DOHH2 (cell line): ENCODE measurements at regions not wholly inside any gene's neighbourhood (a gene's known extent, or its start where the extent isn't known, plus 50 kb on each side); places are given as distances from the start of the nearest gene placed in this dataset.

ENCODE experiments used
- H3F3A ChIP-seq: fragments of 200-600 bp; sonication (generic), shearing (Covaris generic); 2 replicates; pipeline ENCODE4 v1.6.0; 2016; ENCODE audit warnings: antibody characterized with exemption, mild to moderate bottlenecking; ENCODE audit not compliant: control insufficient read depth, insufficient read depth
- H3K27ac ChIP-seq: fragments of 200-600 bp; sonication (generic); 2 replicates; pipeline ENCODE4 v1.5.1; 2014; ENCODE audit warnings: low read depth, mild to moderate bottlenecking, low read length, moderate library complexity
- H3K27me3 ChIP-seq: fragments of 200-600 bp; sonication (generic); 2 replicates; pipeline ENCODE4 v1.6.1; 2014; ENCODE audit warnings: mild to moderate bottlenecking, low read length, mixed read lengths; ENCODE audit not compliant: control insufficient read depth
- H3K36me3 ChIP-seq: fragments of 200-600 bp; sonication (generic); 2 replicates; pipeline ENCODE4 v1.6.1; 2014; ENCODE audit warnings: mild to moderate bottlenecking, low read length, moderate library complexity, mixed read lengths; ENCODE audit not compliant: control insufficient read depth
- H3K4me1 ChIP-seq: fragments of 200-600 bp; sonication (generic); 2 replicates; pipeline ENCODE4 v1.6.1; 2014; ENCODE audit warnings: mild to moderate bottlenecking, low read length, mixed read lengths; ENCODE audit not compliant: control insufficient read depth
- H3K4me2 ChIP-seq: fragments of 200-600 bp; sonication (generic); 2 replicates; pipeline ENCODE4 v1.6.0; 2014; ENCODE audit warnings: mild to moderate bottlenecking, low read length, moderate library complexity
- H3K4me3 ChIP-seq: fragments of 200-600 bp; sonication (generic); 2 replicates; pipeline ENCODE4 v1.5.1; 2014; ENCODE audit warnings: mild to moderate bottlenecking, low read length, mixed read lengths
- H3K79me2 ChIP-seq: fragments of 200-600 bp; sonication (generic); 2 replicates; pipeline ENCODE4 v1.6.1; 2014; ENCODE audit warnings: mild to moderate bottlenecking, low read length, mixed read lengths; ENCODE audit not compliant: control insufficient read depth
- H3K9me2 ChIP-seq: fragments of 200-600 bp; sonication (generic); replicated peaks from 2 replicates; pipeline ENCODE4 v1.6.1; 2014; ENCODE audit warnings: mild to moderate bottlenecking, low read length, mixed read lengths; ENCODE audit not compliant: control insufficient read depth
- H3K9me3 ChIP-seq: fragments of 200-600 bp; sonication (generic); 2 replicates; pipeline ENCODE4 v1.6.1; 2014; ENCODE audit warnings: antibody characterized with exemption, low read length, mixed read lengths; ENCODE audit not compliant: control insufficient read depth, insufficient read depth
- H4K20me1 ChIP-seq: fragments of 200-600 bp; sonication (generic); 2 replicates; pipeline ENCODE4 v1.6.0; 2014; ENCODE audit warnings: low read depth, mild to moderate bottlenecking, antibody characterized with exemption, low read length, moderate library complexity; ENCODE audit not compliant: control insufficient read depth, insufficient read depth
- EZH2phosphoT487 ChIP-seq: fragments of 200-600 bp; sonication (generic); IDR thresholded peaks from 2 replicates; pipeline ENCODE4 v1.6.1; 2017; ENCODE audit warnings: borderline replicate concordance, mild to moderate bottlenecking, antibody characterized with exemption, low read length, moderate library complexity, mixed read lengths
- TF ChIP-seq, protein P1 (sequence below): fragments of 200-600 bp; sonication (generic); IDR thresholded peaks from one replicate; pipeline ENCODE4 v1.5.1; 2014; ENCODE audit warnings: antibody characterized with exemption, mild to moderate bottlenecking, low read depth, low read length; ENCODE audit not compliant: poor library complexity, severe bottlenecking

DNA sequence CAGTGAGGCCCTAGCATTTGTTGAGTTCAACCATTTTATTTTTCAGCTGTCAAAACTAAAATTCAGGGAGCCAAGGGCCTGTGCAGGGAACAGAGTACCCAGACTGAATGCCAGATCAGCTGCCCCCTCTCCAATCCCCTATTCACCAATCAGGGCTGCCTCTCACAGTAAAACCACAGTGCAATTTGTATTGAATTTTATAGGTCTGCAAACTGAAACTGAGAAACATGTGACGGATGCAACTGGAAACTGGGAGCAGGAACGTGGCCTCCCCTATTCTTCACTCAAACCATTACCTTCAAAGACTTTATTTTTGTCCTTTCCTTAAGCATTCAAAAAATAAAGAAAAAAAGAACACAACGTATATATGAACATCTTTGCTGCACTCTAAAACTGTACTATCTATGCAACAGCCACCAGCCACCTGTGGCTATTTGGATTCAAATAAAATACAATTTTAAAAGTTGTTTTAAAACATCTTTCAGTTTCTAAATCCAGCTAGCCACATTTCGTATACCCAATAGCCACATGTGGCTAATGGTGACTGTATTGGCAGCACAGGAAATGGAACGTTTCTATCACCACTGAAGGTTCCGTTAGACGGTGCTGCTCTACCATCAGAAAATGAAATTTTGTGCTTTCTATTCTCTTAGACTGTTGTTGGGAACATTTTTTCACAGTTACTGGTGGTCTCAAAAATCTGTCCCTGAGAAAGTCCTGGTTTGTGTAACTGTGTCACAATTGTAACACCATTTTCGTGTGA is 371.3 kb upstream of the FAR2 start:
- TF ChIP-seq, protein P1, sequence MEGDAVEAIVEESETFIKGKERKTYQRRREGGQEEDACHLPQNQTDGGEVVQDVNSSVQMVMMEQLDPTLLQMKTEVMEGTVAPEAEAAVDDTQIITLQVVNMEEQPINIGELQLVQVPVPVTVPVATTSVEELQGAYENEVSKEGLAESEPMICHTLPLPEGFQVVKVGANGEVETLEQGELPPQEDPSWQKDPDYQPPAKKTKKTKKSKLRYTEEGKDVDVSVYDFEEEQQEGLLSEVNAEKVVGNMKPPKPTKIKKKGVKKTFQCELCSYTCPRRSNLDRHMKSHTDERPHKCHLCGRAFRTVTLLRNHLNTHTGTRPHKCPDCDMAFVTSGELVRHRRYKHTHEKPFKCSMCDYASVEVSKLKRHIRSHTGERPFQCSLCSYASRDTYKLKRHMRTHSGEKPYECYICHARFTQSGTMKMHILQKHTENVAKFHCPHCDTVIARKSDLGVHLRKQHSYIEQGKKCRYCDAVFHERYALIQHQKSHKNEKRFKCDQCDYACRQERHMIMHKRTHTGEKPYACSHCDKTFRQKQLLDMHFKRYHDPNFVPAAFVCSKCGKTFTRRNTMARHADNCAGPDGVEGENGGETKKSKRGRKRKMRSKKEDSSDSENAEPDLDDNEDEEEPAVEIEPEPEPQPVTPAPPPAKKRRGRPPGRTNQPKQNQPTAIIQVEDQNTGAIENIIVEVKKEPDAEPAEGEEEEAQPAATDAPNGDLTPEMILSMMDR: no peak
- no peak for TF ChIP-seq EZH2phosphoT487
- no peak overlapping the region for H3K27ac ChIP-seq
- no peaks in the 10 kb centered on the region for H3K36me3 ChIP-seq
- no peaks in the 10 kb centered on the region for H3K4me1 ChIP-seq
- no peaks in the 10 kb centered on the region for H3K27me3 ChIP-seq
- H3K9me2 ChIP-seq: no peaks in the 10 kb centered on the region
- H3K79me2 ChIP-seq: no peaks in the 10 kb centered on the region
- H3F3A ChIP-seq: no peaks in the 10 kb centered on the region
- H4K20me1 ChIP-seq: no peaks in the 10 kb centered on the region
- H3K9me3 ChIP-seq: no peaks in the 10 kb centered on the region
- H3K4me2 ChIP-seq: no peak overlapping the region
- H3K4me3 ChIP-seq: no peak overlapping the region

DNA sequence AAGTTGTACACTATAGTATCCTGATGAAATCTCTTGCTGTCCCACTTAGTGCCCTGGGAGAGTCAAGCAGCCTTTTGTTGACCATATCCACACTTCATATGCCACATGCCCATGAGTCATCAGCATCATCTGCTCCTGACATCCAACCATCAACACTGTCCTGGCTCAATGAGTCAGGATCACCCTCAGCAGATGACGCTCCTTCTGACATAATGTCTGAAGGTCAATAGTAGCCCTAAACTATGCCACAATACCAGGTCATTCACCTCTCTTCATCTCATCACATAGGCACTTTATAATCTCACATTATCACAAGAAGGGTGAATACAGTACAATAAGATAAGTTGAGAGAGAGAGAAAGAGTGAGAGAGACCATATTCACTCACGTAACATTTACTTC is 369.0 kb upstream of the FAR2 start:
- no peak overlapping the region for H3K27ac ChIP-seq
- H3K4me2 ChIP-seq: no peak overlapping the region
- no peaks in the 10 kb centered on the region for H3K9me3 ChIP-seq
- H3K4me1 ChIP-seq: no peaks in the 10 kb centered on the region
- no peak overlapping the region for H3K4me3 ChIP-seq
- no peaks in the 10 kb centered on the region for H3K9me2 ChIP-seq
- H3K79me2 ChIP-seq: no peaks in the 10 kb centered on the region
- no peaks in the 10 kb centered on the region for H4K20me1 ChIP-seq
- H3K27me3 ChIP-seq: no peaks in the 10 kb centered on the region
- TF ChIP-seq EZH2phosphoT487: no peak
- TF ChIP-seq, protein P1: no peak
- H3K36me3 ChIP-seq: no peaks in the 10 kb centered on the region
- no peaks in the 10 kb centered on the region for H3F3A ChIP-seq

DNA sequence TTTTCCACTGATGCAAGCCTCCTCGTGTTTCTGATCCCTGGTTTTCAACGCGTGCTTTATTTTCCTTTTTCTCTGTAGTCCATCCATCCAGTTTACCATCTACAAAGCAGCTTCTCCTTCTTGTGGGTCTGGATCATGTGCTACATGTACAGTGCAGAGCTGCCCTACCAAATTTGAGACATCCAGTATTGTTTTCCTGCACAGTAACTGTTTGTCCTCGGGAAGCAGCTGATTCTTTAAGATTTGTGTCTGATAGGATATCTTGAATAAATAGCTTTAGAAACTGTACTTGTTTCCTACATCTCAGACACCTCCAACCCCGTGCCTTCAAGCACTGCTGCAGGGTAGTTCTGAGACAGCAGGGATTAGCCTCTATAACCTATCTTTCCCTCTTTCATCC is 368.1 kb upstream of the FAR2 start:
- H3K27me3 ChIP-seq: no peaks in the 10 kb centered on the region
- no peak overlapping the region for H3K4me2 ChIP-seq
- H3K4me3 ChIP-seq: no peak overlapping the region
- H3K9me3 ChIP-seq: no peaks in the 10 kb centered on the region
- no peaks in the 10 kb centered on the region for H3F3A ChIP-seq
- H4K20me1 ChIP-seq: no peaks in the 10 kb centered on the region
- no peak overlapping the region for H3K27ac ChIP-seq
- TF ChIP-seq, protein P1: no peak
- TF ChIP-seq EZH2phosphoT487: no peak
- H3K36me3 ChIP-seq: no peaks in the 10 kb centered on the region
- no peaks in the 10 kb centered on the region for H3K9me2 ChIP-seq
- no peaks in the 10 kb centered on the region for H3K4me1 ChIP-seq
- H3K79me2 ChIP-seq: no peaks in the 10 kb centered on the region
